ENCODE measurements at regions not wholly inside any gene's neighbourhood (a gene's known extent, or its start where the extent isn't known, plus 50 kb on each side); places are given as distances from the start of the nearest gene placed in this dataset.
"Not testable (repeated sequence)": the region's sequence is repeated elsewhere in the genome, so short reads cannot be mapped to it uniquely, and the experiment has no call there.

DNA sequence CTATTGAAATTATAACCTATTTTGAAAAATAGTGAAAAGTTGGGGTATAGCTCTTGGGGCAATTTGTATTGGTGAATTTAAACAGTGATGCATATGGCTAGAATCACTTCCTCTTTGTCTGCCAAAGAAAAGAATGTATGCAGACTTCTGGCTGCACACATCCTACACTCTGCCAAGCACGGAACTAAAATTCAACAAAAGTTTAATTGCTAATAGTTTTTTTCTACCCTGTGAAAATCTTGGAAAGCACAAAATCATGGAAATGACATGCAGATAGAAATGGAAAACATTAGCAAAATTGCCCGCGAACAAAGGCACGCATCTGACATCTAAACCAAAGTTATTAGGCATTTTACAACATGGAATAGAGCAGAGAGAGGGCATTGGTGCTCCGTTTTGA is 106.4 kb upstream of the PDE10A start:
- no peaks in the 10 kb centered on the region for H3K27me3 ChIP-seq (replicated peaks; ENCODE audit: control insufficient read depth, insufficient read depth, low read length)
- no peak overlapping the region for H3K4me3 ChIP-seq (ENCODE audit: low read length)
- H3K4me1 ChIP-seq (ENCODE audit: control insufficient read depth, insufficient read depth, low read length) = no peaks in the 10 kb centered on the region
- H3K9me3 ChIP-seq (ENCODE audit: control insufficient read depth, low read length) = no peaks in the 10 kb centered on the region
- H3K9ac ChIP-seq (ENCODE audit: low read length) = no peak overlapping the region
- no peaks in the 10 kb centered on the region for H3K36me3 ChIP-seq (ENCODE audit: control insufficient read depth, insufficient read depth, low read length, severe bottlenecking)
- DNase-seq (ENCODE audit: low read depth) = no peak

GRCh38 chr6:165768961-165769360 is 105.9 kb upstream of the PDE10A start:
- no peaks in the 10 kb centered on the region for H3K36me3 ChIP-seq (ENCODE audit: control insufficient read depth, insufficient read depth, low read length, severe bottlenecking)
- no peaks in the 10 kb centered on the region for H3K27me3 ChIP-seq (replicated peaks; ENCODE audit: control insufficient read depth, insufficient read depth, low read length)
- no peak for DNase-seq (ENCODE audit: low read depth)
- no peaks in the 10 kb centered on the region for H3K4me1 ChIP-seq (ENCODE audit: control insufficient read depth, insufficient read depth, low read length)
- H3K4me3 ChIP-seq (ENCODE audit: low read length) = no peak overlapping the region
- no peaks in the 10 kb centered on the region for H3K9me3 ChIP-seq (ENCODE audit: control insufficient read depth, low read length)
- H3K9ac ChIP-seq (ENCODE audit: low read length) = no peak overlapping the region

- no peak for DNase-seq (ENCODE audit: low read depth)
- no peak overlapping the region for H3K9ac ChIP-seq (ENCODE audit: low read length)
Observed at GRCh38 chr6:165767228-165767627, 104.2 kb upstream of the PDE10A start.

DNA sequence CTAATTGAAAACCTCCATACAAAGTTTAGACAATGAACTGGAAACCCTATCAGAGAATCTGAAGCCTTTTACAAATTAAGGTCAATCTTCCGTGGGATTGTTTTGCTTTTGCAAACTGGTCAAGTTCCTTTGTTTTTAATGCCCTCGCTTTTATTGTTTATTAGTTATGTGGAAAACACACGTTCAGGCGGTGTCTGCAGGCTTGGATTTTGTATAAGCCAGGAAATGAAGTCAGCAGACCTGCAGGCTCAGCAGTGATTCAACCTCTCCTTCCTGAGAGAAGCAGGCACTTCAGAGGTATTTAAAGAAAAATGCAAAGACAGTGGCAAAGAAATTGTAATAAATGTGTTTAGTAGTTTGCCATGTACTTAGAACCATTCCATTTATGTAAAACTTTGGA is 103.4 kb upstream of the PDE10A start:
- no peak for DNase-seq (ENCODE audit: low read depth)
- H3K4me3 ChIP-seq (ENCODE audit: low read length) = no peak overlapping the region
- no peaks in the 10 kb centered on the region for H3K36me3 ChIP-seq (ENCODE audit: control insufficient read depth, insufficient read depth, low read length, severe bottlenecking)
- H3K27me3 ChIP-seq (replicated peaks; ENCODE audit: control insufficient read depth, insufficient read depth, low read length) = no peaks in the 10 kb centered on the region
- H3K9me3 ChIP-seq (ENCODE audit: control insufficient read depth, low read length) = peaks cover 6% of the 10 kb centered on the region
- no peak overlapping the region for H3K9ac ChIP-seq (ENCODE audit: low read length)
- no peaks in the 10 kb centered on the region for H3K4me1 ChIP-seq (ENCODE audit: control insufficient read depth, insufficient read depth, low read length)

More at GRCh38 chr6:165767228-165767627, 104.2 kb upstream of the PDE10A start:
- H3K4me1 ChIP-seq (ENCODE audit: control insufficient read depth, insufficient read depth, low read length) = no peaks in the 10 kb centered on the region
- H3K4me3 ChIP-seq (ENCODE audit: low read length) = no peak overlapping the region
- H3K9me3 ChIP-seq (ENCODE audit: control insufficient read depth, low read length) = peaks cover under 1% of the 10 kb centered on the region
- no peaks in the 10 kb centered on the region for H3K36me3 ChIP-seq (ENCODE audit: control insufficient read depth, insufficient read depth, low read length, severe bottlenecking)
- no peaks in the 10 kb centered on the region for H3K27me3 ChIP-seq (replicated peaks; ENCODE audit: control insufficient read depth, insufficient read depth, low read length)

- H3K4me3 ChIP-seq (ENCODE audit: low read length) = no peak overlapping the region
- no peaks in the 10 kb centered on the region for H3K4me1 ChIP-seq (ENCODE audit: control insufficient read depth, insufficient read depth, low read length)
- no peak for DNase-seq (ENCODE audit: low read depth)
Observed at GRCh38 chr6:165766026-165766425, 103.0 kb upstream of the PDE10A start.

GRCh38 chr6:165765256-165765655 is 102.2 kb upstream of the PDE10A start:
- H3K9me3 ChIP-seq (ENCODE audit: control insufficient read depth, low read length); H3K27me3 ChIP-seq (replicated peaks; ENCODE audit: control insufficient read depth, insufficient read depth, low read length); H3K36me3 ChIP-seq (ENCODE audit: control insufficient read depth, insufficient read depth, low read length, severe bottlenecking); H3K9ac ChIP-seq (ENCODE audit: low read length); H3K4me3 ChIP-seq (ENCODE audit: low read length); H3K4me1 ChIP-seq (ENCODE audit: control insufficient read depth, insufficient read depth, low read length); DNase-seq (ENCODE audit: low read depth): not testable (repeated sequence)

More at GRCh38 chr6:165766026-165766425, 103.0 kb upstream of the PDE10A start:
- Histone ChIP-seq H3K27me3 (replicated peaks; ENCODE audit: control insufficient read depth, insufficient read depth, low read length) (no peaks in the 10 kb centered on the region), H3K9me3 (ENCODE audit: control insufficient read depth, low read length) (peaks cover 6% of the 10 kb centered on the region), H3K36me3 (ENCODE audit: control insufficient read depth, insufficient read depth, low read length, severe bottlenecking) (no peaks in the 10 kb centered on the region), H3K9ac (ENCODE audit: low read length) (no peak overlapping the region)

GRCh38 chr6:165762876-165763275 is 99.8 kb upstream of the PDE10A start:
- Histone ChIP-seq H3K36me3 (ENCODE audit: control insufficient read depth, insufficient read depth, low read length, severe bottlenecking) (no peaks in the 10 kb centered on the region), H3K9me3 (ENCODE audit: control insufficient read depth, low read length) (peaks cover 6% of the 10 kb centered on the region), H3K4me1 (ENCODE audit: control insufficient read depth, insufficient read depth, low read length) (no peaks in the 10 kb centered on the region), H3K27me3 (replicated peaks; ENCODE audit: control insufficient read depth, insufficient read depth, low read length) (no peaks in the 10 kb centered on the region), H3K9ac (ENCODE audit: low read length) (no peak overlapping the region), H3K4me3 (ENCODE audit: low read length) (no peak overlapping the region)
- DNase-seq (ENCODE audit: low read depth) = no peak

DNA sequence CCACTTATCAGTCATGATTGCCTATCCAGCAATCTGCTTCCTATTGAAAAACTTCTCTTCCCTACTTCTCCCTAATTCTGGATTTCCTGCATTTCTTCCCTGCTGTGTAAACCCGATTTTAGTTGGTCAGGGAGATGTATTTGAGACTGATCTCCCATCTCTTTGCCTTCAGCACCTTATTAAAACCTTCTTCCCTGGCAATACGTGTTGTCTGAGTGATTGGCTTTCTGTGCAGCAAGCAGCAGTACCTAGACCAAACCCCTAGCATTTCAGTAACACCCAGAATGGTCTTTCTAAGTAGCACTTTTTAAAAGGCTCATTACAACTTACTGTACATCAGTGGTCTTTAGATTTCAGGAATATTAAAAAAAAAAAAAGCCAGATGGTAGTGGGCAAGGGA is 99.1 kb upstream of the PDE10A start:
- no peak for DNase-seq (ENCODE audit: low read depth)
- no peaks in the 10 kb centered on the region for H3K27me3 ChIP-seq (replicated peaks; ENCODE audit: control insufficient read depth, insufficient read depth, low read length)
- no peak overlapping the region for H3K9ac ChIP-seq (ENCODE audit: low read length)
- H3K4me1 ChIP-seq (ENCODE audit: control insufficient read depth, insufficient read depth, low read length) = no peaks in the 10 kb centered on the region
- H3K36me3 ChIP-seq (ENCODE audit: control insufficient read depth, insufficient read depth, low read length, severe bottlenecking) = no peaks in the 10 kb centered on the region
- peaks cover 6% of the 10 kb centered on the region for H3K9me3 ChIP-seq (ENCODE audit: control insufficient read depth, low read length)
- H3K4me3 ChIP-seq (ENCODE audit: low read length) = no peak overlapping the region

- no peak overlapping the region for H3K4me3 ChIP-seq (ENCODE audit: low read length)
- H3K9me3 ChIP-seq (ENCODE audit: control insufficient read depth, low read length) = peaks cover 6% of the 10 kb centered on the region
- no peak for DNase-seq (ENCODE audit: low read depth)
- no peaks in the 10 kb centered on the region for H3K4me1 ChIP-seq (ENCODE audit: control insufficient read depth, insufficient read depth, low read length)
- H3K36me3 ChIP-seq (ENCODE audit: control insufficient read depth, insufficient read depth, low read length, severe bottlenecking) = no peaks in the 10 kb centered on the region
- H3K27me3 ChIP-seq (replicated peaks; ENCODE audit: control insufficient read depth, insufficient read depth, low read length) = no peaks in the 10 kb centered on the region
- H3K9ac ChIP-seq (ENCODE audit: low read length) = no peak overlapping the region
Observed at GRCh38 chr6:165760803-165761185, 97.8 kb upstream of the PDE10A start.

DNA sequence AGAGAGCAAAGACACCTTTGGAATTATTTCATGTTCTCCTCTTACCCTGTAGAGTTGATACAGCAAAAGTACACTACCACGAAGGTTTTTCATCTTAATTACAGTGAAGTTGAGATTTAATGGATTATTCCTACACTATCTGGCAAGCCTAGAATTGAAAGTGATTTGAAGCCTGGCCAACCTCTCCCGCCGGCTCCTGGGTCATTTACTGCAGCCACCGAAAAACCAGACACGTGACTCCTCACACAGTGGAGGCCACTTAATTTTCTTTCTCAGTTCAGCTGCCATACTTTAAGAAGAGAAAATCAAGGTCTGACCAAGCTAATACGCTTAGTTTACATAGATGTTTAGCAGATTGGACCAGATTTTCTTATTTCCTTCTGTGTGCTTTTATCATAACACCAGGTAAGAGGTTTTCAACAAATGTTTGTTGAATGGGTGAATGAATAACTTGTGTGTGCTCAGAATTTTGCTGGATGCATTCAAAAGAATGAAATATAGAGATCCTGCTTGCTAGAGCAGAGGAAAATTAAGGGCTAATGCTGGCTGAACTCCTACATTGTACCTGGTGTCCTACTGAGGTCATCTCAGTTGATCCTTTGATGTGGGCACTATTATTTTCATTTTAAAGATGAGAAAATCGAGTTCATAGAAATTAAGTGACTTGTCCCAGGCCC is 97.2 kb upstream of the PDE10A start:
- peaks cover 6% of the 10 kb centered on the region for H3K9me3 ChIP-seq (ENCODE audit: control insufficient read depth, low read length)
- no peak overlapping the region for H3K9ac ChIP-seq (ENCODE audit: low read length)
- H3K36me3 ChIP-seq (ENCODE audit: control insufficient read depth, insufficient read depth, low read length, severe bottlenecking) = no peaks in the 10 kb centered on the region
- DNase-seq (ENCODE audit: low read depth) = no peak
- H3K4me1 ChIP-seq (ENCODE audit: control insufficient read depth, insufficient read depth, low read length) = no peaks in the 10 kb centered on the region
- no peak overlapping the region for H3K4me3 ChIP-seq (ENCODE audit: low read length)
- H3K27me3 ChIP-seq (replicated peaks; ENCODE audit: control insufficient read depth, insufficient read depth, low read length) = no peaks in the 10 kb centered on the region

- Histone ChIP-seq H3K27me3 (replicated peaks; ENCODE audit: control insufficient read depth, insufficient read depth, low read length) (no peaks in the 10 kb centered on the region), H3K9me3 (ENCODE audit: control insufficient read depth, low read length) (peaks cover 6% of the 10 kb centered on the region)
Observed at GRCh38 chr6:165758441-165758840, 95.4 kb upstream of the PDE10A start.

GRCh38 chr6:165755583-165755982 is 92.5 kb upstream of the PDE10A start:
- no peak for DNase-seq (ENCODE audit: low read depth)
- H3K9ac ChIP-seq (ENCODE audit: low read length) = no peak overlapping the region
- H3K36me3 ChIP-seq (ENCODE audit: control insufficient read depth, insufficient read depth, low read length, severe bottlenecking) = no peaks in the 10 kb centered on the region
- H3K27me3 ChIP-seq (replicated peaks; ENCODE audit: control insufficient read depth, insufficient read depth, low read length) = no peaks in the 10 kb centered on the region
- no peaks in the 10 kb centered on the region for H3K4me1 ChIP-seq (ENCODE audit: control insufficient read depth, insufficient read depth, low read length)
- H3K4me3 ChIP-seq (ENCODE audit: low read length) = no peak overlapping the region
- H3K9me3 ChIP-seq (ENCODE audit: control insufficient read depth, low read length) = no peaks in the 10 kb centered on the region

More at GRCh38 chr6:165758441-165758840, 95.4 kb upstream of the PDE10A start:
- H3K36me3 ChIP-seq (ENCODE audit: control insufficient read depth, insufficient read depth, low read length, severe bottlenecking) = no peaks in the 10 kb centered on the region
- no peak overlapping the region for H3K4me3 ChIP-seq (ENCODE audit: low read length)
- no peaks in the 10 kb centered on the region for H3K4me1 ChIP-seq (ENCODE audit: control insufficient read depth, insufficient read depth, low read length)
- no peak overlapping the region for H3K9ac ChIP-seq (ENCODE audit: low read length)
- no peak for DNase-seq (ENCODE audit: low read depth)

Measured in adipocyte (in vitro differentiated cells).